DMS53 treated with DMSO at 0.1 percent for 48 hours (cell line): ENCODE measurements at regions not wholly inside any gene's neighbourhood (a gene's known extent, or its start where the extent isn't known, plus 50 kb on each side); places are given as distances from the start of the nearest gene placed in this dataset.
"Not testable (repeated sequence)": the region's sequence is repeated elsewhere in the genome, so short reads cannot be mapped to it uniquely, and the experiment has no call there.

Source experiments
- DNase-seq: peaks from one replicate; lab custom pipeline; 2025; ENCODE audit not compliant: unreplicated experiment; lab: John Stamatoyannopoulos, UW

DNA sequence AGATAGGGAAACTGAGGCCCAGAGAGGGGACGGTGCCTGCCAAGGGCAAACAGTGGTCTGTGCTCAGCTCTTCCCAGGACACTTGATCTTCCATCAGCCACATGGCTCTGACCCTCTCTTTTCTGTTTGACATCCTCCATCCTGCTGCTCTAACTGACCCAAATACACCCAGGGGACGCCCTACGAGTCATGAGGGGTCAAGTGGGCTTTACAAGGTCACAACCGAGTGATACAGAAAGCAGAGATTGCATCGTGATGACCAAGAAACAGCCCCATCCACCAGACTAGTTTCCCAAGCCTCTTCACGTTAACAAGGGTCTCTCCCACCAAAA is 131.2 kb upstream of the UNC5B start:
- no peak for DNase-seq

DNA sequence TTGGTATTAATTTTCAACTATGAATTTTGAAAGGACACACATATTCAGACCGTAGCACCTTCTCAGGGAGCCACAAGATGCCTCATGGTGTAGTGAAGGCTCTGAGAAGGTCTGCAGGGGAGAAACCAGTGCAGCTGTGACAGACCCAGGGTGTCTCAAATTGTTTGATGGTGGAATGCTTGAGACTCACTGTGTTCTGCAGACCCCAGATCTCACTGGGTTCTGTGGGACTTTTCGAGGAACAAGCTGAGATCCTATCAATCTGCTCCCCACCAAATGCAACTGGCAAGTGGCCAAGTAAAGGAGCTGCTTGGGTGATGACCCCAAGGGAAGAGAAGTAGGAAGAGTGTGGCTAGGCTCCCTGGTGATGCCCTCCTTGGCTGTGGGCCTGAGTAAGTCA is 130.5 kb upstream of the UNC5B start:
- DNase-seq, result no peak

DNA sequence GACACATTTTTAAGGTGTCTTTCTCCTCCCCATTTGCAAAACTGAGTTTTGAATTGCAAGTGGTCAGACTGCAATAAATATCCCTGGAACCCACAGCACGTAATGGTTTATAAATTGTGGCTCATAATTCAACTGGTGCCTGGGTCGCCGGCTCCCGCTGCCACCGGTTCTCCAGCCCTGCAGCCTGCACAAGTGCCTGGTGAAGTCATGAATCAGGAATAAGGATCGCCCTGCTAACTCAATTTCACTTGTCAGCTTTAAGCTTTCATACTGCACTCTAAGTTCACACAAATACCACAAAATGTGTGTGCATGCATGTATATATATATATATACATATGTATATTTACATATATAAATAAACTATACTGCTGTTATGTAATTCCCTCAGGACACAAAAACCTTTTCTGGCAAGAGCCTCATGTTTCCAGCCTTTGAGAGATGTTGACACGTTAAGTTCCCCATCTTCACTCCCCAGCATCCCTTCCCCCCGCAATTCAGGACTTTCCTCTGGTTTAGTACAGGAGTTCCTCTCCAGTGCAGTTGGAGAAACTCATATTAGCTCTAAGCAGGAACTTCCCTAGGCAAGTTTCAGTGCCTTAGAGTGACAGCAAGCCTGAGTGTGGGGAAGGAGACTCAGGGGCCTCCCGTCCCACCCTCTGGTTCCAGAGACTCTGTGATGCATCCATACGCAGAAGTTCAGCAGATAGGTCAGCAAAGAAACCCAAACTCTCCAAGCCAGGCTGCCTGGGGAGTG is 129.2 kb upstream of the UNC5B start:
- no peak for DNase-seq

DNA sequence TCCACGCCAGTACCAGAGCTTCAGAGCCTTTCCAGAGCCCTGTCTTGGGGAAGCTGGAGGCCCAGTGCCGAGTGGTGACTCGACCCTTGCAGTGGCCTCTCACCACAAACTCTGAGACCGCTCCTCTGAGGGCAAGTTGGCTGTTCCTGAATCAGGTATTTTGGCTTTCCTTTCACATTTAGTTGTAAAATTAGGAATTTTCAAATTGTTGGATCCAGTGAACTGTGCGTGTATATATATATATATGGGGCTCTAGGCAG is 128.7 kb upstream of the UNC5B start:
- no peak for DNase-seq

DNA sequence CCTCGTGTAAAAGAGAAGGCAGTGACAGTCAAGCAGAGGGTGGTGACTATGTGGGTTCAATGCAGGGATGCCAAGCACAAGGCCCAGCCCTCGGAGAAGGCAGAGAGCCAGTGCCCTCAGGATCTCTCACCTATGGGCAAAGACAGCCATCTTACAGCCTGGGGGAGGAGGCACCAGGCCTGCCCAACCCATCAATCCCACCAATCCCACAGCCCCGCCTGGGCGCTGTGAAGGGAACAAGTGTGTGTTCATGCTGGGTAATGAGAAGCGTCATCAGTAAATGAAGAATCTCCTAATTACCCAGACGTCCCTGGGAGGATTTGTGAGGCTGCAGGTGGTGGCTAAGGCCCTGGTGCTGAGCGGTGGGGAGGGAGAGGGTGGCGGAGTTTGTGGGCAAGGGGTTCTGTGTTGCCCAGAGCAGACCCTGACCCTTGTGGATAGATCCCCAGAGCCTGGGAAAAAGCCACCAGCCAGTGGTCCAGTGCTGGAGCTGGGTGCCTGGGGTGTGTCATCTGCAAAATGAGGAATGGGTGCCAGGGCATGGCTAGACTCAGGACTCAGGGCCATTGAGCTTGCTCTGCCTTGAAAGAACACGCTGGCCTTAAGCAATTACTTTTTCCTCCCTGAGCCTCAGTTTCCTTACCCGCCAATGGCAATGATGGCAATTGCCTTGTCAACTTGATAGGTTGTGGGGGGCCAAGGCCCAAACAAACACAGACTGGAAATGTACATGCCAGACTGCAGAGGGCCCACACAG is 128.1 kb upstream of the UNC5B start:
- no peak for DNase-seq

DNA sequence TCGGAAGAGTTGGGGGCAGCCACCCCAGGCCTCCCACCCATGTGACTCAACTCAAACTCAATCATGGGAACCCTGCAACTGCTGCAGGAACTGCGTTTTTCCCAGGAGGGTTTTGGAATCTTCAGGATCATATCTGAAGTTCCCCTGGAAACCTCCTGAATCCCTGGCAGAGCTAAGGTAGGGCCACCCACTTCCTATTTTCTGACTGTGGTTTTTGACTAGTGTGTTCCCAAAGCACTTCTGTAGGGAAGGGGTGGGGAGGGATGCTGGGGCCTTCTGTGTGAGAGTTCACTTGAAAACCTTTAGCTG is 127.6 kb upstream of the UNC5B start:
- no peak for DNase-seq

DNA sequence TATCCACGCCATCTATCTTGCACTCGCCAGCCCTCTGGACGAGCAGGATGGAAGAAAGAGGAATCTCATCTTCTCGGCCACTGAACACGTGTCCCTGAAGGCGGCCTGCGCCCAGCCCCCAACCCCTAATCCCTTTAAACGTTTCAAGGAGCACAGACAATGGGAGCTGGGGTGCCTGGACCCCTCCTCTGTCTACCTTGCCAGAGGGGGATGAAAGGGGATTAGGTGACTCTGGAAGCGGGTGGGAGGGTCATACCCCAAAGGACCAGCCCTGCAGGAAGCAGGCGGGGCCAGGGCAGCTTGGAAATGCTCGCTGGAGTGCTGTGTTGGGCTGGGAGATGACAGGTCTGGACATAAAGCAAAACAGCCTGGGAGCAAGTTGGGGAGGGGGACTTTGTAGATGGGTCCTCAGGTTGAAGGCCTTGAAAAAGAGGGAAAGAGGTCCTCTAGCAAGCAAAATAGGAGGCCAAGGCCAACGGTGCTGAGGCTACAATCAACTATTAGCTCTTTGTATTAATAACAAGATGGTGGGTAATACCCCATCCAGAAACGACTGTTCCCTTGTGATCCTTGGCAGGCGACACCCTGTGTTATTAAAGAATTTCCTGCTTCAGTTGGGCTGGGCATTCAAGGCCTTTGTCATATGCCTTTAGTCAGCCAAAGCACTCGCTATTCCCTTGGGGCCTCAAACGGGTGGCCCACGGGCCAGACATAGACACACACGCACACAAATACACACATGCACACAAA is 126.5 kb upstream of the UNC5B start:
- DNase-seq, result no peak

DNA sequence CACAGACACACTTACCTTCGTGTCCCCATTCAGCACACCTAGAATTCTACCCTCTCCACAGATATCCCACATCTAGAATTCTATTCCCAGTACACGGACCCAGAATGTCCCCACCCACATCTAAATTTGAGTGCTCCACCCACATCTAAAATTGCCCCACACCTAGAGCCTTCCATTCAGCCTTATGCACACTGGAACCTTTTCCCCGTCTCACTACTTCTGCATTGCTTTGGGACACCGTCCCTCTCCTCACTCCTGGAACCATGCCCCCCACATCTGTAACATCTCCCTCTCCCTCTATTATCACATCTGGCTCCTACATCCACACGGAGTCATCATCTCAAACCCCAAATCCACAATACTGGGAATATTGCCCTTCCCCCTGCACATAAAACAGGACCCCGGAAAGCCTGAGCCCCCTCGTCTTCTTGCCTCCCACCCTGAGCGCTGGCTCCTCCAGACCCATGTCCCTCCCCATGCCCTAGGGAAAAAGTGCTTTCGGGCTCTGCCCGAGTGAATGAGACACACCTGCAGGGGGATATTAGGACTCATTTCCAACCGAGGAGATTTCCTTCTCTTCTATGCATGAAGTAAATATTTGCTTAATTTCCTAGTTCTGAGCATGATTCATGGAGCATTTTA is 125.8 kb upstream of the UNC5B start:
- peak; percentile 35 for DNase-seq

DNA sequence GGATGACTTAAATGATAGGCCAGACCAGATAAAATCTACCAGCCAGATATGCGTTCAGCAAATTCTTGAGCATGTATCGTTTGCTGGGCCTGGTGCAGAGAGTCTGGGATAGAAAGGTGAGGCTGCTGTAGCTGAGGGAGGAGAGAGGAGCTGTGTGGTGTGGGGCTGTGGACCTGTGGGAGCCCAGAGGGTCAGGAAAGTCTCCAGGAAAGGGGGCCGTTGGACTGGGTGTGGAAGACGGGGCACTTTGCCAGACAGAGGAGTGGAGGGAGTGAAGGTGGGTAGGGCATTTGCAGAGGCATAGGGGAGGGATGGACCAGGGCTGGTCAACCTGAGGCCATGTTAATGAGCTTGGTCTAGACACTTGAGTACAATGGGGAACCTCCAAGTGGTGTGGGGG is 124.7 kb upstream of the UNC5B start:
- DNase-seq, result no peak

DNA sequence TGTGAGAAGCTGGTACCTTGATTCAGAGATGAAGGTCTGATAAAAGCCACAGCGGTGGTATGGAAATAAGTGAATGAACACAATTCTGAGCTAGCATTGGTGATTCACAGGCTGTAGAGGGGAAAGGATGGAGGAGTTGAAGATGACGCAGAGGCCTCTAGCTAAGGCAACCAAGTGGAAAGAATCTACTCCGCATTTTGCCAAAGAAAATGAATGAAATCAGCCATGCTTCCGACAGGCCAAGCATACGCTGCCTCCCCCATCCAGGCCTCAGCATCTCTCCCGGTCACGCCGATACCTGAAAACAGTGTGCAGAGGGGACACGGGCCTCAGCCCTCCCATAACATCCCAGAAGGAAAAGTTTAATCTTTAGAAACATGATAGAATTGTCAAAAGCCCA is 124.3 kb upstream of the UNC5B start:
- no peak for DNase-seq

DNA sequence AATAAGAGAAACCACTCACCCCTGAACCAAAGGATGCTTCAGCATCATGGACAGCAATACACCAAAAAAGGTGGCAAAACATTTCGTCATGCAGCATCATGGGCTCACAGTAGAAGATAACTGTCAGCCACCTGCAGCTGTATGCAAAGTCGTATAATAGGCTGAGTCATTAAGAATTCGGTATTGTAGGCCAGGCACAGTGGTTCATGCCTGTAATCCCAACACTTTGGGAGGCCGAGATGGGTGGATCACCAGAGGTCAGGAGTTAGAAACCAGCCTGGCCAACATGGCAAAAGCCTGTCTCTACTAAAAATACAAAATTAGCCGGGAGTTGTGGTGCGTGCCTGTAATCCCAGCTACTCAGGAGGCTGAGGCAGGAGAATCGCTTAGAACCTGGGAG is 123.8 kb upstream of the UNC5B start:
- DNase-seq, result not testable (repeated sequence)

DNA sequence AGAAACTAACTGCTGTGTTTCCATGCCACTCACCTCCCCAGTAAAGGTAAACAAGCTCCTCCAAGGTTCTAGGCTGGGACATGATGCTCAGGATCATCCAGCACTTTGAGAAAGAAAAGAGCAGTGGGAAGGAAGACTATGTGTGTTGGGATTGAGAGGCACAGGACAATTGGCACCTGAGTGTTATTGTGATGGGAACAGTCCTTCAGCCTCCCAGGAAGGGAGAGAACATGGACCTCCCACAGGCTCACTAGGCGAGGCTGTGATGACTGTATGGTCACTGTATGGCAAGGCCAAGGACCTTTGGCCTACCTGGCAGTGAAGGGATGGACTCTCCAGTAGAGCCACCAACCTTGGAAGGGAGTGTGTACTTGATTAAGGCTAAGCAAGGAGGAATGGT is 123.2 kb upstream of the UNC5B start:
- no peak for DNase-seq

DNA sequence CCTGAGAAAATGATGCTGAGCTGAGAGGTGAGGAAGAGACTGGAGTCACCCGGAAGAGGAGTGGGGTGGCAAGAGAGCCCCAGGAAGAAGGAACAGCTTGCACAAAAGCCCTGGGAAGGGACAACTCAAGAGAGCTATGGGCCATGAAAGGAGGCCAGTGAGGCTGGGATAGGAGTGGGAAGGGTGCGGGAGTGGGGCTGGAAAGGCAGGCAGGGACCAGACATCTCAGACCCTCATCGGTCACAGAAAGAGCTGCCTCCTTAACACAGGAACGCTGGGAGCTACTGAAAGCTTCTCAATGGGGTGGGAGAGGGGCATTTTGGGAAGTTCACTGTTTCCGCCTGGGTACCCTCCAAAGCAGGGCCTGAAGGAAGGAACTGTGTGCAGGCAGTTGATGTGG is 122.0 kb upstream of the UNC5B start:
- no peak for DNase-seq

DNA sequence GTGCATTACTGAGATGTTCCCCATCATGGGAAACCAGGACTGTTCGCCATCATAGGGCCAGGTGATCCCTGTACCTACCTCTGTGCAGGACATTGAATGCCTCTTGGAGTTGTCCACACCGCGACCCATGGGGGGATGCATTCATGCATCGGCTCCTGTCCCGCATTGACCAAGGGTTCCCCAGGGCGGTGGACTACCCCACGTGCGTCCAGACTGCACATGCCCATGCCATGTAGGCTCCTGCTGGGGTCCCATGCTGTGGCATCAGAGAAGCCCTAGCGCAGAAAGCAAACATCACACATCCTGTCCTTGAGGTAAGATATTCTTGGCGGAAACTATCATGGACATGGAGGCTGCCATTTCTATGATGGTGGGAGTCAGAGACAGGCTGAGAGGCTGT is 121.6 kb upstream of the UNC5B start:
- no peak for DNase-seq

DNA sequence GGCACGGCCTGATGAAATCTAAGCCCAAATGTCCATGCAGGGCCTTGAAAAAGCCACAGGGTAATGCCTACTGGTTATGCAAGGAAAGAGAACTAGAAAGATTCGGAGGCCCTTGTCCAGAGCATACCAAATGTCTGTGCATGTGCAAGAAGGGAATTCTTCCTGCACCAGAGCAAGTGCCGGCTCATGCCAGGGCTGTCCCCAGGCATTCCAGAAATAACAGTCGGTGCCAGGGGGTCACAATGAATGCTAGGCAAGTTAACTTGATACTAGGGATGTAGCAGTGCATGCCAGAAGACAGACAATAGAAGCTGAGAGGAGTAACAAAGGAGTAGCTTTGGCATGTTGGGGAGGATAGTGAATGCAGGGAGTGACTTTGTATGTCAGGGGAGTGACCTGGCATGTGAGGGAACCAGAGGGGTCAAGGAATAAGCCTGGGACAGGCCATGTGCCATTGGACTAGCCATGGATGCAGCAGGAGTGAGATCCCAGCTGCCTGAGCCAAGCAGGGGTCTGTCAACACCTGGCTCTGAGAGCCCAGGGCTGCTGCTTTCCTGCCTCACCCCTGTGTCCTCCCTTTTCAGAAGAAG is 119.5 kb upstream of the UNC5B start:
- no peak for DNase-seq

DNA sequence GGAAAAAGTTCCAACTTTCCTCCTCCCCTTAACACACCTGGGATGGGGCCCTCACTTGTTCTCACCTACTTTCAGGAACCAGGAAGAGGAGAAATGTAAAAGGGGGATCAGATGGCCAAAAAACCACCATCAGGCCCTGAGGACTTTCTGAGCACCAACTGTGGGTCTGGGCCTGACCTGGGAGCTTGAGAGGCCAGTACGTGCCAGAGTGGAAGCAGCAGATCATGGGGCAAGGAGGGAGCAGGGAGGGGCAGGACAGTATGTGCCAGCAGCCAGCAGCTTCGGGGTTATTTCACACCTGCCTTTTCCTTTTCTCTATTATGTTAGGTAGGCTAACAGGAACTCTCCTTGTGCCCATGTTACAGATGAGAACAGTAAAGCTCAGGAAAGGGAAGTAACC is 118.8 kb upstream of the UNC5B start:
- no peak for DNase-seq

DNA sequence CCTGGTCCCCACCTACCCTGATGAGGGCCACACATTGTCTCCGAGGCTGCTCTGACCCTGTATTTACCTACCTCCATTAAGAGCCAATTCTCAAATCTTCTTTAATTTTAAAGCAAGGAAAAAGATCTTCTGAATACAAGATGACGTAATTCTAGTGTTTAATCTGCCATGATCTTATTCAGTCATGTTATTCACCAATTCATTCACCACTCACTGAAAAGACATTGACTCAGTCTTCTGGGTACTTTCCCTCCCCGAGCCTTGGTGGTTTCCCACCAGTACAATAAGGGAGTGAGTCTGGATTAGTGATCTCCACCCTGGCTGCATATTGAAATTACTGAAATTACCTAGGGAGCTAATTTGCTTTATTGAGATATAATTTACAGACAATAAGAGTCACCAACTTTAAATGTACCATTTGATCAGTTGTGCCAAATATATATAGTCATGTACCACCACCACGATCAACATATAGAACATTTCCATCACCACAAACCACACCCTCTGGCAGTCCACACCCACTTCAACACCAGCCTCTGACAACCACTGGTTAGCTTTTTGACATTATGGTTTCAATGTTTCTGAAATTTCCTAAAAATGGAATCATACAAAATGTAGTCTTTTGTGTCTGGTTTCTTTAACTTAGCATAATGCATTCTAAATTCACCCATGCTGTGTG is 117.5 kb upstream of the UNC5B start:
- DNase-seq, result no peak

DNA sequence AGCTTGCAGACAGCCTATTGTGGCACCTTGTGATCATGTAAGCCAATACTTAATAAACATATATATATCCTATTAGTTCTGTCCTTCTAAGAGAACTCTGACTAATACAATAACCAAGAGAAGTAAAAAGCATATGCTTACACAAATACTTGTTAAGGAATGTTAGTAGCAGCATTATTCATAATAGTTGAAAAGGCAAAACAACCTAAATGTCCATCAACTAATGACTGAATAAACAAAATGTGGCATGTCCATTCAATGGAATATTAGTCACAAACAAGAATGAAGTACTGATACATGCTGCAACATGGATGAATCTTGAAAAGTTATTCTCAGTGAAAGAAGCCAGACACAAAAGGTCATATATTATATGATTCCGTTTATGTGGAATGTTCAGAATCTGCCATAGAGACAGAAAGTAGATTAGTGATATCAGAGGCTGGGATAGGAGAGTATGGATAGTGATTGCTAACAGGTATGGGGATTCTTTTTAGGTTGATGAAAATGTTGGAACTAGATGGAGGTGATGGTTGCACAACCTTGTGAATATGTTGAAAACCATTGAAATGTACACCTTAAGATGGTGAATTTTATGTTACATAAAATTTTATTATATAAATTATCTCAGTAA is 112.5 kb upstream of the UNC5B start:
- no peak for DNase-seq

DNA sequence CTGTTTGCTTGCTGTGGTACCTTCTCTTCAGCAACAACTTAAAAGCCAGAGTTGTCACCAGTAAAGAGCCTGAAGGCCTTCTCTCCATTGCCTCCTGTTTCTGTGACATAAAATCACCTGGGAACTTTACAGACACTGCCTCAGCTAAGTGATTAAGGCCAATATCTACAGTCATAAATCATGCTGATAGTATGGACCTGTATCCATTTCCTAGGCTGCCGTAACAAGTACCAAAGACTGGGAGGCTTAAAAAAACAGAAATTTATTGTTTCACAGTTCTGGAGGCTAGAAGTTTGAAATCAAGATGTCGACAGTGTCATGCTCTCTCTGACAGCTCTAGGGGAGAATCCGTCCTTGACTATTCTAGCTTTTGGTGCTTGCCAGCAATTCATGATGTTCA is 108.4 kb upstream of the UNC5B start:
- no peak for DNase-seq

DNA sequence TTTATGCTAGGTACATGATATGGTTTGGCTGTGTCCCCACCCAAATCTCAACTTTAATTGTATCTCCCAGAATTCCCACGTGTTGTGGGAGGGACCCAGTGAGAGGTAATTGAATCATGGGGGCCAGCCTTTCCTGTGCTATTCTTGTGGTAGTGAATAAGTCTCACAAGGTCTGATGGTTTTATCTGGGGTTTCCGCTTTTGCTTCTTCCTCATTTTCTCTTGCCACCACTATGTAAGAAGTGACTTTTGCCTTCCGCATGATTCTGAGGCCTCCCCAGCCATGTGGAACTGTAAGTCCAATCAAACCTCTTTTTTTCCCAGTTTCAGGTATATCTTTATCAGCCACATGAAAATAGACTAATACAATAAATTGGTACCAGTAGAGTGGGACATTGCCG is 106.2 kb upstream of the UNC5B start:
- not testable (repeated sequence) for DNase-seq

DNA sequence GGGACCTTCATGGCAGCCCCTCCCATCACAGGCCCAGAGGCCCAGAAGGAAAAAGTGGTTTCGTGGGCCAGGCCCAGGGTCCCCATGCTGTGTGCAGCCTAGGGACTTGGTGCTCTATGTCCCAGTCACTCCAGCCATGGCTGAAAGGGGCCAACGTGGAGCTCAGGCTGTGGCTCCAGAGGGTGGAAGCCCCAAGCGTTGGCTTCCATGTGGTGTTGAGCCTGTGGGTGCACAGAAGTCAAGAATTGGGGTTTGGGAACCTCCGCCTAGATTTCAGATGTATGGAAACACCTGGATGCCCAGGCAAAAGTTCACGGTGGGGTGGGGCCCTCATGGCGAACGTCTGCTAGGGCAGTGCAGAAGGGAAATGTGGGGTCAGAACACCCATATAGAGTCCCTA is 105.3 kb upstream of the UNC5B start:
- not testable (repeated sequence) for DNase-seq
